ENCODE measurements at regions not wholly inside any gene's neighbourhood (a gene's known extent, or its start where the extent isn't known, plus 50 kb on each side); places are given as distances from the start of the nearest gene placed in this dataset.

GRCh38 chr18:45464619-45465018 is 150.7 kb upstream of the SLC14A2 start:
- POLR2A ChIA-PET = no interaction called here

GRCh38 chr18:45467293-45467692 is 148.0 kb upstream of the SLC14A2 start:
- H3K9me3 ChIP-seq (ENCODE audit: control insufficient read depth, insufficient read depth, low read depth, low read length) = no peaks in the 10 kb centered on the region
- POLR2A ChIA-PET = no interaction called here
- intact Hi-C loops (cut with micrococcal nuclease; ENCODE audit: unreplicated experiment) (no loop called here), in situ Hi-C loops (cut with HindIII; ENCODE audit: low pct_unique_long_range_greater_than_20kb, low sequenced_read_pairs) (no loop called here)
- no peak overlapping the region for H3K4me3 ChIP-seq (ENCODE audit: low read depth in 2 of 2, low read length in 2 of 2)
- H3K27me3 ChIP-seq (ENCODE audit: control insufficient read depth, insufficient read depth, low read length) = no peaks in the 10 kb centered on the region
- DNase-seq (ENCODE audit: low read depth, low spot score) (no peak), ATAC-seq (no peak)
- CTCF ChIA-PET = no interaction called here
- no peaks in the 10 kb centered on the region for H3K4me1 ChIP-seq (ENCODE audit: control insufficient read depth, insufficient read depth, low read length)
- TF ChIP-seq REST (IDR thresholded peaks at IDR 0.05; ENCODE audit: insufficient read depth in 1 of 2, low read depth in 2 of 2, low read length in 1 of 2) = no peak
- no peak for TF ChIP-seq TCF7L2 (IDR thresholded peaks at IDR 0.05; ENCODE audit: low read depth, low read length)
- no peak for TF ChIP-seq SIN3A (IDR thresholded peaks at IDR 0.05; ENCODE audit: borderline replicate concordance, insufficient read depth, low read depth, low read length)
- TF ChIP-seq CTCF (IDR thresholded peaks at IDR 0.05) = no peak
- no peak overlapping the region for H3K27ac ChIP-seq (ENCODE audit: low read length)
- H3K36me3 ChIP-seq (ENCODE audit: control insufficient read depth, insufficient read depth, low read length) = no peaks in the 10 kb centered on the region
- no TSS peak for BruUV-seq (replicated peaks)

More at GRCh38 chr18:45464619-45465018, 150.7 kb upstream of the SLC14A2 start:
- TF ChIP-seq CTCF (IDR thresholded peaks at IDR 0.05) (no peak), TCF7L2 (IDR thresholded peaks at IDR 0.05; ENCODE audit: low read depth, low read length) (no peak), SIN3A (IDR thresholded peaks at IDR 0.05; ENCODE audit: borderline replicate concordance, insufficient read depth, low read depth, low read length) (no peak), POLR2AphosphoS5 (IDR thresholded peaks at IDR 0.05; ENCODE audit: low read depth, low read length) (no peak), REST (IDR thresholded peaks at IDR 0.05; ENCODE audit: insufficient read depth in 1 of 2, low read depth in 2 of 2, low read length in 1 of 2) (no peak)
- H3K27ac ChIP-seq (ENCODE audit: low read length) = no peak overlapping the region
- no peaks in the 10 kb centered on the region for H3K27me3 ChIP-seq (ENCODE audit: control insufficient read depth, insufficient read depth, low read length)
- no TSS peak for BruUV-seq (replicated peaks)
- H3K4me3 ChIP-seq (ENCODE audit: low read depth in 2 of 2, low read length in 2 of 2) = no peak overlapping the region
- no peaks in the 10 kb centered on the region for H3K9me3 ChIP-seq (ENCODE audit: control insufficient read depth, insufficient read depth, low read depth, low read length)
- intact Hi-C loops (cut with micrococcal nuclease; ENCODE audit: unreplicated experiment) (no loop called here), in situ Hi-C loops (cut with HindIII; ENCODE audit: low pct_unique_long_range_greater_than_20kb, low sequenced_read_pairs) (no loop called here)
- no peaks in the 10 kb centered on the region for H3K36me3 ChIP-seq (ENCODE audit: control insufficient read depth, insufficient read depth, low read length)
- H3K4me1 ChIP-seq (ENCODE audit: control insufficient read depth, insufficient read depth, low read length) = no peaks in the 10 kb centered on the region
- ATAC-seq (no peak), DNase-seq (ENCODE audit: low read depth, low spot score) (no peak)
- CTCF ChIA-PET = no interaction called here

All from Panc1 (cell line).